Bronchial epithelial cell (primary cell): ENCODE measurements at regions not wholly inside any gene's neighbourhood (a gene's known extent, or its start where the extent isn't known, plus 50 kb on each side); places are given as distances from the start of the nearest gene placed in this dataset.

Experiments used
- DNase-seq: peaks from one replicate; pipeline ENCODE4 v3.0.0-alpha.2; 2010; ENCODE audit warnings: low read depth
- FAIRE-seq: peaks from 2 replicates; lab custom pipeline; 2011; peaks lifted over from hg19 to GRCh38; lab: Jason Lieb, UNC
- H3K27me3 ChIP-seq: 2 replicates; pipeline ENCODE4 v1.5.1; 2011; ENCODE audit warnings: low read length; ENCODE audit not compliant: control insufficient read depth, insufficient read depth
- H3K36me3 ChIP-seq: 2 replicates; pipeline ENCODE4 v1.5.1; 2011; ENCODE audit warnings: low read length; ENCODE audit not compliant: control insufficient read depth, insufficient read depth
- H3K4me3 ChIP-seq: 2 replicates; pipeline ENCODE4 v1.5.1; 2011; ENCODE audit warnings: mild to moderate bottlenecking, low read depth, low read length, control low read depth
- CTCF ChIP-seq: IDR thresholded peaks from 2 replicates; pipeline ENCODE4 v1.5.1; 2011; ENCODE audit warnings: mild to moderate bottlenecking, moderate library complexity, low read length, control low read depth, inconsistent platforms; ENCODE audit not compliant: insufficient read depth, severe bottlenecking

GRCh38 chr4:31054295-31054694, 334.1 kb downstream of the PCDH7 start:
- H3K4me3 ChIP-seq: no peak overlapping the region
- no peak for TF ChIP-seq CTCF
- no peak for FAIRE-seq
- H3K36me3 ChIP-seq: no peaks in the 10 kb centered on the region
- no peak for DNase-seq
- no peaks in the 10 kb centered on the region for H3K27me3 ChIP-seq

- DNase-seq (no peak), FAIRE-seq (no peak)
- Histone ChIP-seq H3K4me3 (no peak overlapping the region), H3K36me3 (no peaks in the 10 kb centered on the region), H3K27me3 (no peaks in the 10 kb centered on the region)
- no peak for TF ChIP-seq CTCF
Measured at GRCh38 chr4:31058656-31059055, 338.5 kb downstream of the PCDH7 start.

- FAIRE-seq: no peak
- Histone ChIP-seq H3K36me3 (no peaks in the 10 kb centered on the region), H3K4me3 (no peak overlapping the region), H3K27me3 (no peaks in the 10 kb centered on the region)
- no peak for TF ChIP-seq CTCF
- DNase-seq: peak; percentile 32
Measured at GRCh38 chr4:31059753-31060522, 339.8 kb downstream of the PCDH7 start.

- Histone ChIP-seq H3K36me3 (no peaks in the 10 kb centered on the region), H3K27me3 (no peaks in the 10 kb centered on the region), H3K4me3 (no peak overlapping the region)
- TF ChIP-seq CTCF: no peak
- DNase-seq (no peak), FAIRE-seq (no peak)
Measured at GRCh38 chr4:31065086-31065485, 344.9 kb downstream of the PCDH7 start.

- TF ChIP-seq CTCF: no peak
- Histone ChIP-seq H3K27me3 (no peaks in the 10 kb centered on the region), H3K36me3 (no peaks in the 10 kb centered on the region), H3K4me3 (no peak overlapping the region)
- FAIRE-seq (no peak), DNase-seq (no peak)
Measured at GRCh38 chr4:31068257-31069075, 348.3 kb downstream of the PCDH7 start.
